Right lobe of liver (tissue), 6 donors: ENCODE measurements at regions not wholly inside any gene's neighbourhood (a gene's known extent, or its start where the extent isn't known, plus 50 kb on each side); places are given as distances from the start of the nearest gene placed in this dataset.

ENCODE experiments used
- ATAC-seq, 4 donors: fragments of 200-7000 bp; cut with Tn5 transposase; one replicate each; pipeline ENCODE4 v1.9.1; 2020; ENCODE audit warnings: mild to moderate bottlenecking in 4 of 4, moderate library complexity in 4 of 4
- DNase-seq, 3 donors: peaks; one replicate each; pipeline ENCODE4 v3.0.0-alpha.2; 2020
- H3K27ac ChIP-seq, 3 donors: fragments of 200-600 bp; one replicate each; pipeline ENCODE4 v1.8.0; 2022
- H3K27me3 ChIP-seq, 2 donors: fragments of 200-600 bp; one replicate each; pipeline ENCODE4 v1.8.0; 2022
- H3K36me3 ChIP-seq, 4 donors: fragments of 200-600 bp; sonication (generic) in 1 of 4; one replicate each; pipeline versions ENCODE4 v1.5.1 to v1.8.0; 2017 to 2022; ENCODE audit warnings: control low read depth in 1 of 4
- H3K4me1 ChIP-seq, 4 donors: fragments of 200-600 bp; sonication (generic) in 1 of 4; one replicate each; pipeline versions ENCODE4 v1.5.1 to v1.8.0; 2017 to 2022; ENCODE audit warnings: control low read depth in 1 of 4
- H3K4me3 ChIP-seq, 3 donors: fragments of 200-600 bp; one replicate each; pipeline ENCODE4 v1.8.0; 2022
- H3K9me3 ChIP-seq, 4 donors: fragments of 200-600 bp; sonication (generic) in 1 of 4; one replicate each; pipeline versions ENCODE4 v1.5.1 to v1.8.0; 2017 to 2022; ENCODE audit warnings: control low read depth in 1 of 4
- CTCF ChIP-seq, 4 donors: fragments of 200-600 bp in 3 of 4; fragments of 450-650 bp in 1 of 4; IDR thresholded peaks; one replicate each; pipeline versions ENCODE4 v1.5.1 to v1.8.0; 2016 to 2022; ENCODE audit warnings: antibody characterized with exemption in 4 of 4, mild to moderate bottlenecking in 2 of 4
- POLR2A ChIP-seq: fragments of 450-650 bp; IDR thresholded peaks from one replicate; pipeline ENCODE4 v1.6.1; 2017; ENCODE audit warnings: antibody characterized with exemption, mild to moderate bottlenecking
- WGBS: methylation state at CpG from one replicate; pipeline ENCODE4 v1.1.6; 2018; ENCODE audit warnings: low coverage, low lambda C conversion rate; ENCODE audit not compliant: insufficient coverage; ENCODE audit errors: missing lambda C conversion rate; 5-methylcytosine and 5-hydroxymethylcytosine counted together
- intact Hi-C, 2 donors: fragments of 100-400 bp; cut with DNase I; formaldehyde crosslinking; loops; one replicate each; pipeline versions ENCODE4 v1.11.2 to v1.14.1; 2022
- donor health status: DM: no; HTN: yes; CAD: no.
- donor health status: DM: no; HTN: no; CAD: no.
- donor health status: DM: no; HTN: no; CAD: no.
- donor health status: DM: no; HTN: yes; CAD: no.
- donor health status: DM: no; HTN: yes; CAD: no.

- Histone ChIP-seq H3K27ac (no peak overlapping the region), H3K4me3 (no peak overlapping the region), H3K9me3 (no peaks in the 10 kb centered on the region), H3K27me3 (no peaks in the 10 kb centered on the region), H3K36me3 (no peaks in the 10 kb centered on the region), H3K4me1 (no peaks in the 10 kb centered on the region)
- intact Hi-C loops, result no loop called here
- WGBS, result 75% methylated on average over 4 of the region's 4 CpGs
- DNase-seq (no peak), ATAC-seq (no peak)
- no peak for TF ChIP-seq POLR2A
- no peak for TF ChIP-seq CTCF (IDR thresholded peaks at IDR 0.05)
Observed at GRCh38 chr2:176779917-176780316, 432.7 kb upstream of the HNRNPA3 start.

GRCh38 chr2:176780348-176780747 lies 432.2 kb upstream of the HNRNPA3 start:
- 59% methylated on average over 2 of the region's 2 CpGs for WGBS
- intact Hi-C loops, result no loop called here
- no peak for ATAC-seq

GRCh38 chr2:176781570-176782217 lies 430.9 kb upstream of the HNRNPA3 start:
- Histone ChIP-seq H3K27me3 (no peaks in the 10 kb centered on the region), H3K36me3 (no peaks in the 10 kb centered on the region), H3K4me3 (no peak overlapping the region), H3K27ac (no peak overlapping the region), H3K9me3 (no peaks in the 10 kb centered on the region), H3K4me1 (no peaks in the 10 kb centered on the region)
- TF ChIP-seq POLR2A (no peak), CTCF (IDR thresholded peaks at IDR 0.05) (no peak)
- 46% methylated on average over 4 of the region's 4 CpGs for WGBS
- intact Hi-C loops, result no loop called here
- ATAC-seq, result no peak
- DNase-seq, result no peak

More at GRCh38 chr2:176780348-176780747, 432.2 kb upstream of the HNRNPA3 start:
- H3K27ac ChIP-seq, result no peak overlapping the region
- H3K36me3 ChIP-seq, result no peaks in the 10 kb centered on the region
- H3K4me3 ChIP-seq, result no peak overlapping the region
- no peak for TF ChIP-seq CTCF (IDR thresholded peaks at IDR 0.05)
- no peak for TF ChIP-seq POLR2A
- H3K4me1 ChIP-seq, result no peaks in the 10 kb centered on the region
- H3K27me3 ChIP-seq, result no peaks in the 10 kb centered on the region
- DNase-seq, result no peak
- no peaks in the 10 kb centered on the region for H3K9me3 ChIP-seq

GRCh38 chr2:176784633-176785200 lies 427.9 kb upstream of the HNRNPA3 start:
- DNase-seq, result no peak
- H3K36me3 ChIP-seq, result no peaks in the 10 kb centered on the region
- 46% methylated on average over 1 of the region's 1 CpG for WGBS

More at GRCh38 chr2:176784633-176785200, 427.9 kb upstream of the HNRNPA3 start:
- TF ChIP-seq CTCF (IDR thresholded peaks at IDR 0.05) (no peak), POLR2A (no peak)
- Histone ChIP-seq H3K4me1 (no peaks in the 10 kb centered on the region), H3K27me3 (no peaks in the 10 kb centered on the region), H3K27ac (no peak overlapping the region), H3K4me3 (no peak overlapping the region), H3K9me3 (no peaks in the 10 kb centered on the region)
- intact Hi-C loops, result no loop called here
- ATAC-seq, result no peak
